HG03103 (cell line): ENCODE measurements at regions not wholly inside any gene's neighbourhood (a gene's known extent, or its start where the extent isn't known, plus 50 kb on each side); places are given as distances from the start of the nearest gene placed in this dataset.

Experiments
- ATAC-seq: cut with Tn5 transposase; IDR thresholded peaks from one replicate; pipeline ENCODE4 v1.9.1; 2021; ENCODE audit warnings: low read depth; ENCODE audit not compliant: unreplicated experiment

GRCh38 chr14:25896777-25897176 lies 701.1 kb downstream of the NOVA1 start:
- no peak for ATAC-seq

- no peak for ATAC-seq
Observed at GRCh38 chr14:25895740-25896139, 702.1 kb downstream of the NOVA1 start.

- ATAC-seq, result no peak
Observed at GRCh38 chr14:25887251-25887878, 710.5 kb downstream of the NOVA1 start.

GRCh38 chr14:25884657-25885056 lies 713.2 kb downstream of the NOVA1 start:
- no peak for ATAC-seq

GRCh38 chr14:25882899-25883298 lies 714.9 kb downstream of the NOVA1 start:
- ATAC-seq, result no peak

GRCh38 chr14:25875475-25875874 lies 722.4 kb downstream of the NOVA1 start:
- ATAC-seq, result no peak

- no peak for ATAC-seq
Observed at GRCh38 chr14:25869854-25870253, 728.0 kb downstream of the NOVA1 start.

GRCh38 chr14:25868521-25869314 lies 729.1 kb downstream of the NOVA1 start:
- no peak for ATAC-seq

GRCh38 chr14:25861406-25861805 lies 736.4 kb downstream of the NOVA1 start:
- ATAC-seq, result no peak

GRCh38 chr14:25848601-25849000 lies 749.2 kb downstream of the NOVA1 start:
- no peak for ATAC-seq

- ATAC-seq, result no peak
Observed at GRCh38 chr14:25846246-25846645, 751.6 kb downstream of the NOVA1 start.

GRCh38 chr14:25843481-25844470 lies 754.1 kb downstream of the NOVA1 start:
- no peak for ATAC-seq

GRCh38 chr14:25841226-25841625 lies 756.6 kb downstream of the NOVA1 start:
- ATAC-seq, result no peak

- no peak for ATAC-seq
Observed at GRCh38 chr14:25837551-25837965, 760.3 kb downstream of the NOVA1 start.

- ATAC-seq, result no peak
Observed at GRCh38 chr14:25836636-25837035, 761.2 kb downstream of the NOVA1 start.

GRCh38 chr14:25833341-25834126 lies 764.3 kb downstream of the NOVA1 start:
- ATAC-seq, result no peak

GRCh38 chr14:25832585-25832984 lies 765.2 kb downstream of the NOVA1 start:
- no peak for ATAC-seq

GRCh38 chr14:25828562-25828961 lies 769.3 kb downstream of the NOVA1 start:
- ATAC-seq, result no peak

GRCh38 chr14:25826105-25826504 lies 771.7 kb downstream of the NOVA1 start:
- ATAC-seq, result no peak

GRCh38 chr14:25820368-25820767 lies 770.4 kb upstream of the STXBP6 start:
- ATAC-seq, result no peak
